ENCODE measurements at regions not wholly inside any gene's neighbourhood (a gene's known extent, or its start where the extent isn't known, plus 50 kb on each side); places are given as distances from the start of the nearest gene placed in this dataset.

GRCh38 chr1:213376862-213377372 is 325.9 kb downstream of the RPS6KC1 start:
- TF ChIP-seq, protein P1, sequence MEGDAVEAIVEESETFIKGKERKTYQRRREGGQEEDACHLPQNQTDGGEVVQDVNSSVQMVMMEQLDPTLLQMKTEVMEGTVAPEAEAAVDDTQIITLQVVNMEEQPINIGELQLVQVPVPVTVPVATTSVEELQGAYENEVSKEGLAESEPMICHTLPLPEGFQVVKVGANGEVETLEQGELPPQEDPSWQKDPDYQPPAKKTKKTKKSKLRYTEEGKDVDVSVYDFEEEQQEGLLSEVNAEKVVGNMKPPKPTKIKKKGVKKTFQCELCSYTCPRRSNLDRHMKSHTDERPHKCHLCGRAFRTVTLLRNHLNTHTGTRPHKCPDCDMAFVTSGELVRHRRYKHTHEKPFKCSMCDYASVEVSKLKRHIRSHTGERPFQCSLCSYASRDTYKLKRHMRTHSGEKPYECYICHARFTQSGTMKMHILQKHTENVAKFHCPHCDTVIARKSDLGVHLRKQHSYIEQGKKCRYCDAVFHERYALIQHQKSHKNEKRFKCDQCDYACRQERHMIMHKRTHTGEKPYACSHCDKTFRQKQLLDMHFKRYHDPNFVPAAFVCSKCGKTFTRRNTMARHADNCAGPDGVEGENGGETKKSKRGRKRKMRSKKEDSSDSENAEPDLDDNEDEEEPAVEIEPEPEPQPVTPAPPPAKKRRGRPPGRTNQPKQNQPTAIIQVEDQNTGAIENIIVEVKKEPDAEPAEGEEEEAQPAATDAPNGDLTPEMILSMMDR (IDR thresholded peaks at IDR 0.05; ENCODE audit: low read depth, low read length, poor library complexity, severe bottlenecking) = no peak
- TF ChIP-seq EZH2phosphoT487 (IDR thresholded peaks at IDR 0.05; ENCODE audit: borderline replicate concordance, low read length) = no peak
